DMS79 (cell line): ENCODE measurements at regions not wholly inside any gene's neighbourhood (a gene's known extent, or its start where the extent isn't known, plus 50 kb on each side); places are given as distances from the start of the nearest gene placed in this dataset.
A peak's percentile ranks its signal among the peaks of the same experiment; 100 is the strongest.

Experiments
- DNase-seq: peaks from one replicate; lab custom pipeline; 2025; lab: John Stamatoyannopoulos, UW

- no peak for DNase-seq
Measured at GRCh38 chr9:75616841-75617566, 273.5 kb upstream of the PCSK5 start.

DNA sequence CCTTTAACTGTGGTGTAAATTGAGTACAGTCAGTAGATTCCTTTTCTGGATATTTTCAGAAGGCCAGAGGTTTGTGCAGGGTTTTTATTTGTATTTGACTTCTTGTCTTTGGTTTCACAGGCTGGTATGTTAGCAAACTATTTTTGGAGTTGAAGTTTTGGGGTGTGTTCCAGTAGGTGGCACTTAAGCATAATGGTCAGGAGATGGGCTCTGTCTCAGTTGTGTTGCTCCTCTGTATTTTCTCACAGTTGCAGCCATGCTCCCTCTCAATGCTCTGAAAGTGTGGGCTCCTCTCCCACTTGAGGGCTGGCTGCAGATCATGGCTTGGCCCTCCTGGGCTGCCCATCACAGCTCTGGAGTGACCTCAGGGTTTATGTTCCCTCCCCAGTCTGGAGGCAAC, 267.0 kb upstream of the PCSK5 start:
- no peak for DNase-seq

DNA sequence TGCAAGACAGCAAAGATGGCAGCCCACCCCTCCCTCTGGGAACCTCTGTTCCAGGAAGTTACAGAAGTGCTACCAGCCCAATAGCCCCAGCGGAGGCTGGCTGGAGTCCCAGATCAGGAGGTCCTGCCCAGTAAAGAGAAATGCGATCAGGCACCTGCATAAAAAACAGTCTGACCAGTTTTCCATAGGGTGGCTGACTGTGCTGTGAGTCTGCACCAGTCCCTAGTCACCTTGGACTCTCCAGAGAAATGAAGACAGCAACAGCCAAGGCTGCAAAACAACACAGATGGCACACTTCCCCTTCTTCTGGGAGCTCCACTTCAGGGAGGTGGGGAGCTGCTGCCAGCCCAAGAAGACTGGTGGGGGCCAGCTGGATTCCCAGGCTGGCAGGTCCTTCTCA, 265.5 kb upstream of the PCSK5 start:
- no peak for DNase-seq

GRCh38 chr9:75626860-75627259, 263.6 kb upstream of the PCSK5 start:
- DNase-seq, result no peak

GRCh38 chr9:75628952-75629351, 261.5 kb upstream of the PCSK5 start:
- DNase-seq, result no peak

GRCh38 chr9:75633451-75634057, 256.9 kb upstream of the PCSK5 start:
- no peak for DNase-seq

GRCh38 chr9:75636427-75637045, 253.9 kb upstream of the PCSK5 start:
- no peak for DNase-seq

DNA sequence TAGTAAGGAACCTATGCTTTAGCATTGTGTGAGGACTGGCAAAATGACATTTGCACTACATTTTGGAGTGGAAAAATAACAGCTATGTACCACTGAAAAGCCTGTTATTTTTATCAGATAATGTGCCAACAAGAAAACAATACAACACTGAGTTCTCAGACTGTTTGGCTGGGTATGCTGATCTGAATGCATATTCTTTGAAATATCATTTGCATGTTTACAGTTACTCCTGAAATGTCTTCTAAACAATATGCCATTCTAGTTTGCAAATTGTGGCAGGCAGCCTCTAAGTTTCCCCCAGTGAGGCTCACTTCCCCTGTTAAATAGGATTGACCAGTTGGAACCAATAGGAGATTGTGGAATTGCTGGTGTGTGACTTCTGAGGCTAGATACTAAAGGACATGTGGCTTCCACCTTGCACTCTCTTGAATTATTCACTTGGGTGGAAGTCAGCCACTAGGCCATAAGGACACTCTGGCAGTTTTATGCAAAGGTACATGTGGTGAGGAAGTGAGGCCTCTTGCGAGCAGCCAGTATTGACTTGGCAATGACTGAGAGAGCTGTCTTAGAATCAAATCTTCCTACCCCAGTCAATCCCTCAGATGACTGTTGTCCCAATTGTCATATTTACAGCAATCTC, 250.4 kb upstream of the PCSK5 start:
- no peak for DNase-seq

DNA sequence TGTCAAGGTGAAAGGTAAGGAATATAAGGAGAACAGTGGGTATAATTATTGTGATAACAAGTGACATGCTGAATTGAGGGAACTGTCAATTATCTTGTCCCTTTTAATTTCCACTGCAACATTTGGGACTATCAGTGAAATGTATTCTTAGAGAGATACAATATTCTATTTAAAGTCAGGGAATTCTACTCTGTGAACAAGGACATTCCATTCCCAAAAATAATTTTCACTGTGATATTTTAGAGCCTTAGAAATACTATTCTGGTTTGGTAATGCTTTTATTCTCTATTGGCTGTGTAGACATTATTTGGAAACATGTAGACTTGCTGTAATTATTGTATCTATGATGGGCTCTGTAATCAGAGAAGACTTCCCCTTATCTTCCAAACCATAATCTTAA, 248.0 kb upstream of the PCSK5 start:
- no peak for DNase-seq

GRCh38 chr9:75644649-75645048, 245.8 kb upstream of the PCSK5 start:
- DNase-seq, result peak; percentile 27

DNA sequence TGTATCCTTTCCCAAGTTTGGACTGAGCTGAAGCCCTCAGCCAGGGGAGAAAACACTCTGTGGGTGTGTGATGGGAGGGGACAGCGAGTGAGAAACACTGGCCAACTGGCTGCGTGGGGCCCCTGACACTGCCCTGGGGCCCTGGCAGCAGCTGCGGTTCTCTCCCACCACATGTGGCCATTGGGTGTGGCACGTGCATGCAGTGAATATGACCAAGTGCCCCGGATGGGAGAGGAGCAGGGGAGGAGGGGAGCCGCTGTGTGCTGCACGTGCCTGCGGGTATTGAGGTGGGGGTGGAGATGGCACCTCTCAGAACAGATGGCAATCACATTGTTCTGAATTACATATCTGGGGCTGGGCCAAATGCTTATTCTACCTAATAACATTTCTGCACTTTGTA, 242.4 kb upstream of the PCSK5 start:
- no peak for DNase-seq

DNA sequence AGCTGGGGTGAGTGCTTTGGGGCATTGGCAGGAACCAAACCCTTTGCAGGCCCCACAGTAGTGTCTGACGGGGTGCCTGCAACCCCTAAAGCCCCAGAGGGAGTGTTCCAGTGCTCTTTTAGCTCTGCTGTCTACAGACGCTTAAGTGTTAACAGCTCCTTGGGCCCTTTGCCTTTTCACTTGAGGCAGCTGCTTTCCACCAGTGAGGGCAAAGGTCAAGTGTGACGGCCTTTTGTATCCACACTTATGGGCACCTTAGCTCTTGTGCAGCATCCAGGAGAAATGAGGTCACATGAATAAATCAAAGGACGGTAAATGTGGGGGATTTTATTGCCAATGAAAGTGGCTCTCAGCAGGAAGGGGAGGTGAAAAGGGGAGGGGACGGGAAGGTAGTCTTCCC, 241.4 kb upstream of the PCSK5 start:
- no peak for DNase-seq

DNA sequence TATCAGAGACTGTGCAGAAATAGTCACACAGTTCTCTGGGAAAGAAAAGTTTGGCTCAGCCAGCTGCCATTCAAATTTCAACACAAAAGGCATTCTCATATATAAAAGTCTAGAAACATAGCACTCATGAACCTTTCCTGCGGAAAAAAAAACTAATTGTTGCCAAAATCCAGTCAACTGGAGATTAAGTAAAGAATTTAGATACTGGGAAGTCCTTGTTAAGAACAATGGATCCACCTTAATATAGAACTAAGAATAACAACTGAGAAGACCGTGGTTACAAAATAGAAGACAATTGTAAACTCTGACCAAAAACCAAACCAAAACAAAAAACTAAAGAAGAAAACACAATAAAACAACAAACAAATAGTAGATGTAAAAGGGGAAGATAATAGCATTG, 238.8 kb upstream of the PCSK5 start:
- no peak for DNase-seq

DNA sequence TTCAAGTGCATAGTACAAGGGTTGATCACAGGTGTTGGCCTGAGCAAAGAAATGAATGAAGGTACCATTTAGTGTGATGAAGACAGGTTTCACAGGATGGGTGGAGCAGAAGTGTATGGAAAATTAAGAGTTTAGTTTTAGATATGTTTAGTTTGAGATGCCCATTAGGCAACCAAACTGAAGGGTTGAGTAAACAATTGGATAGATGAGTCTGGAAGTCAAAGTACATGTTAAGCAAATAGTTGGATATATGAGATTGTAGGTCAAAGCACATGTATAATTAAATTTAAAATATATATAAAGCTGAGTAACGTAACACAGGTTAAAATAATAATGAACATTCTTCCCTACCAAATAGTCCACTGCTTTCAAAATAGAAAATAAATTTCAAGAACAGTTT, 237.1 kb upstream of the PCSK5 start:
- DNase-seq, result no peak

DNA sequence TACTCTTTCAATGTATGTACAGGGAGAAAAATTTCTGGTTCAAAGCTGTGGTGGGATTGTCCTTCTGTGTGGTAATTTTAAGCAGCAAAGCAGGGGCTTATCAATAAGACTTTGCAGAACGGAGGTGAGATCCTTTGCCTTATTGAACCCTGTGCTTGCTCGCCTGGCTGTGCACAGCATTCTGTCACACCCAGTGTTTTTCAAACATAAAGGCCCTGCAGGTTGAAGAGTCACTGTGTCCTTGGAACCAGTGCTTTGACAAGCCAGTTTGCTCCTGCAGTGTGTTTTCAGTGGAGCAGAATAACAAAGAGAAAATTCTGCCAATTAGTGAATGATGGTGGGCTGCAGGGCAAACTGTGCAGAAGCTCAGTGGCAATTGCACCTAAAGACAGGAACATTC, 236.7 kb upstream of the PCSK5 start:
- DNase-seq, result no peak

DNA sequence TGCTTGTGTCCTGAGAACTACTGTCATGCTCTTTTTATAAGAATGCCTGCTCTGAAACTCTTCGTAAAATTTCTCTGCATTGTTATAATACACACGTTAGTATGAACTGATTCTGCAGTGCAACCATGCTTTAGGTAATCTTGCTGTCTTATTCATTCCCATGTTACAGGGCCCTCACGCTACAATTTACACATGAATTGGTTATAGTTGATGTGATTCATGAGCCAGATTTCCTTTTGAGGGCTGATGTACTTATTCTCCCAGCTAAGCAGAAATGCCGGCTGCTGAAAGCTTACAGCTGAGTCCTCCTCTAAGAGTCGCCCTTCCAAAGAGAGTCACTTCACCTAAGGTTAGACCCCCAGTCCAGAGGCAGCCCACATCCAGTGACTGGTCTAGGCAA, 233.5 kb upstream of the PCSK5 start:
- no peak for DNase-seq

GRCh38 chr9:75658301-75658905, 232.1 kb upstream of the PCSK5 start:
- no peak for DNase-seq

- DNase-seq, result peak; percentile 34
Measured at GRCh38 chr9:75664597-75664996, 225.9 kb upstream of the PCSK5 start.

GRCh38 chr9:75666856-75667554, 223.5 kb upstream of the PCSK5 start:
- DNase-seq, result no peak

DNA sequence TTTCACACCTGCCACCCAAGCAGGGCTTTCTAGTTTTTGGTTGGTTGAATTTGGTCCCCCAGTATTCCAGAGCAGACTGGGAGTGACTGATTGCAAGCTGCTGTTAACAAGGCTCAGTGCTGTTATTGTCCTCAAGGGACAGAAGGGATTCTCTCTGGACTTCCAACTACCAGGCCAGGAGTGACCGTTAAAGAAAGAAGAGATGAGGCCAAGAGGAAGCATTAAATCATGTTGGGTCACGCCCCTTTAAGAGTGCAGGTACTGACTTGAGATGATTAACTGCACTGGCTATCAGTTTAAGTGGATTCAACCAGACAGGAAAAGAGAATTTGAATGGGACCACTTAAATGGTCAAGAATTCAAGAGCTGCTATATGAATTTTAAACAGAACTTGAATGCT, 220.8 kb upstream of the PCSK5 start:
- DNase-seq, result no peak

GRCh38 chr9:75671354-75671753, 219.1 kb upstream of the PCSK5 start:
- no peak for DNase-seq

DNA sequence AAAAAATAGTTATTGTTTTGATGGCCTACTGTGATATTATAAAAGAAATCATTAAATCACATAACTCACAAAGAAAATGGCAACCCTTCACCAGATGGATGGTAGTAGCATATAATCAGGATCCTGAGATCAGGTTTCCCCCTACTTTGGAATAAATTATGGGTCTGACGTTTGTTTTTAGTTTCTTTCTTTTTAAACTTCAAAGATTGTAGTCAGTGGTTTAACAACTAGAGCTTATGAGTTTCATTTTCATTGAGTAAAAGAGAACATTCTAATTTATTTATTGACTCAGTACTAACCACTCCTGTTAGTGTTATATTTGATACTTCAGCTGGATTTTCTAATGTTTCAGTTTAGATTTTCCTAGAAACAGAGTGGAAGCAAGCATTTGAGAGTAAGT, 218.0 kb upstream of the PCSK5 start:
- DNase-seq, result no peak
